Stimulated activated CD4-positive, alpha-beta T cell treated with anti-CD3 and anti-CD28 coated beads, Interleukin-15, amount 100 ng/mL, for 1 hour (primary cell): ENCODE measurements at regions not wholly inside any gene's neighbourhood (a gene's known extent, or its start where the extent isn't known, plus 50 kb on each side); places are given as distances from the start of the nearest gene placed in this dataset.

Source experiments
- DNase-seq, 2 donors: peaks; one replicate each; pipeline ENCODE4 v3.0.0-alpha.2; 2020; ENCODE audit warnings: low read depth in 1 of 2, low spot score in 1 of 2

- DNase-seq: no peak
Measured at GRCh38 chr2:515441-516127, 161.6 kb downstream of the TMEM18 start.

GRCh38 chr2:513981-514706, 163.1 kb downstream of the TMEM18 start:
- no peak for DNase-seq

DNA sequence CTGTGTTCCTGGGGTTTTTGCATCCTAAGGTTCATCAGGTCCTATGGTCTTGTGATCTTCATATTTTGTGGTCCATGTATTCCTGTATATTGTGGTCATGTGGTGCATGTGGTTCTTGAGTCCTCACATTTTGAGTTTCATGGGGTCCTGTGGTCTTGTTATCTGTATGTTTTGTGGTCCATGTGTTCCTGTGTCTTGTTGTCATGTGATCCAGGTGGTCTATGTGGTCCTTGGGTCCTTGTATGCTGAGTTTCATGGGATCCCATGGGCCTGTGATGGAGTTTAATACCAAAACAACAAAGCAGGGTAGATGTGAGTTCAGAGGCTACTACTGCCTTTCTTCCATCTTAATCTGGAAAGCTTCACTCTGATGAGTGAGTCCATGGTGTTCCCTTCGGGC, 166.4 kb downstream of the TMEM18 start:
- DNase-seq: no peak

GRCh38 chr2:509888-510287, 167.3 kb downstream of the TMEM18 start:
- DNase-seq: no peak

DNA sequence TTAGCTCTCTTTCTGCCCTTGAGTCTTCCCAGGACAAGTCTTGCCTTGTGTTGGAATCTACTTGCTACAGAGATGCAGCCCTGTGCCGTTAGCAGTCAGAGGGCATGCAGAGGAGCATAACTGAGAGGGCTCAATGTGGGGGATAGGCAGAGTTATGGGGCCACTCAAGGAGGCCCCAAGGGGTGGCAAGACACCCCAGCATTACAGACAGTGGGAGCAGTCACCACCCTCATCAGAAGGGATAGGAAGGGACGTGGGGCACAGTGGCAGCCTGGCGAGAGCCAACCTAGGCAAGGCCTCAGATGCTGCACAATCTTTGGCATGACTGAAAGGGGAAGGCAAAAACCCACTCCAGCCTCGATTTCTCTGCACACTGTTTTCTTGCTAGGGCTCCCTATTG, 169.1 kb downstream of the TMEM18 start:
- no peak for DNase-seq

- no peak for DNase-seq
Measured at GRCh38 chr2:506866-507265, 170.3 kb downstream of the TMEM18 start.

- DNase-seq: no peak
Measured at GRCh38 chr2:506451-506850, 170.8 kb downstream of the TMEM18 start.

GRCh38 chr2:505941-506340, 171.3 kb downstream of the TMEM18 start:
- DNase-seq: no peak

GRCh38 chr2:503288-503999, 173.8 kb downstream of the TMEM18 start:
- no peak for DNase-seq

GRCh38 chr2:502831-503230, 174.4 kb downstream of the TMEM18 start:
- DNase-seq: no peak

GRCh38 chr2:501667-502066, 175.5 kb downstream of the TMEM18 start:
- DNase-seq: no peak

- DNase-seq: no peak
Measured at GRCh38 chr2:501130-501529, 176.1 kb downstream of the TMEM18 start.

DNA sequence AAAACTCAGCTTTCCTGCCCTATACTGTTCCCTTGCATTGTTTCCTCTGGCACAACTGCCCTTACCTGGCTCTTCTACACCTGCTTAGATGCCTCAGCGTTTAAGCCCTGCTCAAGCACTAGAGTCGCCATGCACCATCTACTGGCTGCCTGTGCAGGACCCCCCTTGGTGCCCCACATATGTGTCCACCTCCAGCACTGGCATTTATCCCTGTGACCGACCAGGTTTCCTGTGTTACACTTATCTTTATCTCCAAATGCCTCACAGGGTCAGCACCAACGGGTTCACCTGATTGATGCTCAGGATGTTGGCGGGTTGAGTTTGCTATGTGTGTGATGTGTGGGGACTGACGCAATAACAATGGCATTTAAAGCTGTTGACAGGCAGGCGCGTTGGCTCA, 177.5 kb downstream of the TMEM18 start:
- no peak for DNase-seq

- no peak for DNase-seq
Measured at GRCh38 chr2:498493-499178, 178.6 kb downstream of the TMEM18 start.

DNA sequence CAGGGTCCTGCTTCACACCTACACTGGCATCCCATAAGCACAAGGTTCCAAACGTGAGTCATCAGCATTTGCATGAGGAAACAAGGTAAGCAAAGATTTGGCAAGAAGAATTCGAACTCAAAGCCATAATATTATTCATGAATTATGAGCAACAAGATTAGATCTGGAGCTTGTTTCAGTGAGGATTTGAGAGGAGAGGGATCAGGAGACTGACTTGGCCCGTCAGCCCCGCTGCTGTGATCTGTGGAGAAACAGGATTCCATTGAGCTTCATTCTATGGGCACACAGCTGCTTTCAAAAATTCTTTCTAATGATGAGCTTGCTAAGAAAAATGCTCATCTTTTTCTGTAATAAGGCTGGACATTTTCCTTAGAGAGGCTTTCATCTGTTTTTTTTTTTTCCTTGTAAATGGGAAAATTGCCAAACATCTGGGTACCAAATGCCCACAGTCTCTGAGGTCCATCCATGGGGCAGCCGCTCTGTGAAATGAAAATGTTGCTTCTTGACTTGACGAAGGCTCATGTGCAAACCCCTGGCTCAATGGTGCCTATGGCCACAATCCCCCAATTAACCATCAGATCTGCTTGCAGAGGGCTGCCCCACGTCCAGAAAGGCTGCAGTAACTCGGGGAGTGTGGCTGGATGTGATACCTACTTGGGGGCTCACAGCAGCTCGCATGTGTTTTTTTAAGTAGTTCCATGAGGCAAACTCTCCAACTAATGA, 179.3 kb downstream of the TMEM18 start:
- DNase-seq: no peak

DNA sequence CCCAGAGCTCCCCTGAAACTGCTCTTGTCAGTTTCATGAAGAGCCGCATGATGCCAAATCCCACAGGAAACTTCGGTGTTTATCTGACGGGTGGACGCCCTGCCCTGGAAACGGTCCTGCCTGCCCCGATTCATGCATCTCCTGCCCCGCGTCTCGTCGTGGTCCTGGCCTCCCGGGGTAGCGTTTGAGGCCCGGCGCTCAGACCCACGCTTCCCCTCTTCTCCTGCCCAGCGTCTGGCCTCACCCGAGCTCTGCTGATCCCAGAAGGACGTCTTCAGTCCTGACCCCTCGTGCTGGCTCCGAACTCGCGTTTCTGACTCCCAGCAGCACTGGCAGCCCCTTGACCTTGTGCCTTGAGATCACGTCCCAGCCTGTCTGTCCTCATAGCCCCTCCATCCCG, 180.5 kb downstream of the TMEM18 start:
- no peak for DNase-seq

- no peak for DNase-seq
Measured at GRCh38 chr2:495745-496275, 181.4 kb downstream of the TMEM18 start.

DNA sequence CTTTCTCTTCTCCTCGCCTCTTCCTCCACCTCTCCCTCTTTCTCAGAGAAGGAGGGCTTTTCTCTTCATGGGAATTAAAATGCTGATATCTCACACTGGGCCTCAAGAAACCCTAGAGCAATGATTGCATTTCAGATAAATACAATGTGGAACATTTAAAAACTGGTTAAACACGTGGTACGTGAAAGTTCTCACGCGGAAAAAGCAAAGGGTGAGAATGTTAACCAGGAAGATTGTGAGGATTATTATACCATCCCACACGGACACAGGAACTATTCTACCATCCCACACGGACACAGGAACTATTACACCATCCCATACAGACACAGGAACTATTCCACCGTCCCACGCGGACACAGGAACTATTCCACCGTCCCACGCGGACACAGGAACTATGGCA, 182.4 kb downstream of the TMEM18 start:
- DNase-seq: no peak

DNA sequence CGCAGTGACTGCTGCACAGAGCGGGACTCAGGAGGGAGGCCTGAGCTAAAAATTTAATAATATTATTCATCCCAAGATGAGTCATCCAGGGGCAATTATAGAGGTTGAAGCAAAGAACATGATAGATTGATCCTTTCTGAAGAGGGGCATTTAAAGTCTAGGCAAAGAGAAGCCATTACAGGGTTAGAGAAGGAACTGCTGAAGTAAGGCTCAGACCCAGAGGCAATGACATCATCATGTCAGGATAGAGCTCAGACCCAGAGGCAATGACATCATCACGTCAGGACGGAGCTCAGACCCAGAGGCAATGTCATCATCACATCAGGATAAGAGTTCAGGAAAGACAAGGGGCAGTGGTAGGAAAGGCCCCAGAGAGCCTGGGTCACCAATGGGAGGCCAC, 184.0 kb downstream of the TMEM18 start:
- no peak for DNase-seq

DNA sequence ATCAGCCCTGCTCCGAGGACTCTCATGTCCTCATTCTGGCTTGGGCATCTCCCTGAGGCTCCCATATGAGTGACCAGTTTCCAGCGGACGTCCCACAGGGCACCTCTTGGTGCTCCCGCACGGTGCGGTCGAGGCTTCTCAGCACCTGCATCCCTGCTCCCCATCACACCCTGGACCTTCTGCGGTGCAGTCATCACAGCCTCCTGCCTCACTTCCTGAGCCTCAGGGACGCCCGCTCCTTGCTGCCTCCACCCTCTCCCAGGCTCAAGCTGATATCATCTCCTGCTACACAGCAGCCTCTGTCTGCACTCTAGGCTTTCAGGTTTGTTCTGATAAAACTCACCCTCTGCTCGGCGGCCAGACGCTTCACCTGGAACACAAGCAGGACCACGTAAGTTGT, 185.0 kb downstream of the TMEM18 start:
- no peak for DNase-seq

GRCh38 chr2:489838-490237, 187.4 kb downstream of the TMEM18 start:
- DNase-seq: no peak
